HG03139 (cell line): ENCODE measurements at regions not wholly inside any gene's neighbourhood (a gene's known extent, or its start where the extent isn't known, plus 50 kb on each side); places are given as distances from the start of the nearest gene placed in this dataset.
A peak's percentile ranks its signal among the peaks of the same experiment; 100 is the strongest.
"Not testable (repeated sequence)": the region's sequence is repeated elsewhere in the genome, so short reads cannot be mapped to it uniquely, and the experiment has no call there.

Experiments
- ATAC-seq: cut with Tn5 transposase; IDR thresholded peaks from one replicate; pipeline ENCODE4 v1.9.1; 2021; ENCODE audit not compliant: unreplicated experiment

DNA sequence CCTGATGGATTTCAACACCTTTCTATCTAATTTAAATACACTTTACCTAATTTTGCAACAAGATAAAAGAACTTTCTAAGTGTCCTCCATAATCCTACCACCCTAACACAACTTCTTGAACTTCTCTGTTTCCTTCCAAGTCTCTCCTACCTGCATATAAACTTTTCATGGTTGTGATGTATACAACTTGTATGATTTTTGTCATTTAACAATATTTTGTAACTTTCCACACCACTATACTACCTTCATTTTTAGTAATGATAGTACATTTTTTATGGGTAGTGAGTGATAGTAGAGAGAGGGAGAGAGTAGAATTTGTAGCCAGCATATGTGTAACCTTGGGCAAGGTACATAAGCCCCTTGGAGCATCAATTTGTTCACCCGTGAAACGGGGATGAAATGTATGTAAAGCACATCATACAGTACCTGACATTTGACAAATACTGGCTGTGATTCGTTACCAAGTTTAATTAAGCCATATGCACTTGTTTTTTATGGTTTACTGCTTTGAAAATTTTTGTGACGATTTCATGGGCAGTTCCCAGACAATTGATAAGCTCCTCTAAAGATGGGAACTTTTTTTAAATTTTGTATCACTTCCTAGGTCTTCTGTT is 177.8 kb upstream of the SLC38A2 start:
- ATAC-seq, result no peak

DNA sequence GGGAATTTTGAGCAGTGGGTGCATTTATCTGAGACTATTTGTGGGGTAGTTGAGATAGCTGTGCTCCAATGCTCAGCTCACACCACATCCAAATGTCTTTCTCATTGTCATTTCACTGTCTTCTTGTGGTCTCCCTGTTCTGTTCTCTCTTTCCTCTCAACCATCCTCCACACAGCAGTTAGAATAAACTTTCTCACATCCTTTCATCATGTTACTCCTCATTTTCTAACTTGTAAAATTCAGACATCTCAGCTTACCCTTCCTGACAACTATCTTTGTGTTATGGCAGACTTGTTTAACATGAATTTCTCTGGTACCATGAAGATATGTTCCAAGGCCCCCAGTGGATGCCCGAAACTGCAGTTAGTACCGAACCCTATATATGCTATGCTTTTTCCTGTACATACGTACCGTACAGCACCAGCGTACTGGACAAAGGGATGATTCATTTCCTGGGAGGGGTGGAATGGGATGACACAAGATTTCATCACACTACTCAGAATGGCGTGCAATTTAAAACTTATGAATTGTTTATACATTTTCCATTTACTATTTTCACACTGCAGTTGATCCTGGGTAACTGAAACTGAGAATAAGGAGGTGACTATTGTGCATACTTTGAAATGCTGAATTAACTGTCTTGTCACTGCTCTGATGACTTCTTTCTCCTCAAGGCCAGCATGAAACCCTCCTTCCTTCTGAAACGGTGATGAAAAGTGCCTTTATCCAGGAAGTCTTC is 177.1 kb upstream of the SLC38A2 start:
- ATAC-seq, result no peak

DNA sequence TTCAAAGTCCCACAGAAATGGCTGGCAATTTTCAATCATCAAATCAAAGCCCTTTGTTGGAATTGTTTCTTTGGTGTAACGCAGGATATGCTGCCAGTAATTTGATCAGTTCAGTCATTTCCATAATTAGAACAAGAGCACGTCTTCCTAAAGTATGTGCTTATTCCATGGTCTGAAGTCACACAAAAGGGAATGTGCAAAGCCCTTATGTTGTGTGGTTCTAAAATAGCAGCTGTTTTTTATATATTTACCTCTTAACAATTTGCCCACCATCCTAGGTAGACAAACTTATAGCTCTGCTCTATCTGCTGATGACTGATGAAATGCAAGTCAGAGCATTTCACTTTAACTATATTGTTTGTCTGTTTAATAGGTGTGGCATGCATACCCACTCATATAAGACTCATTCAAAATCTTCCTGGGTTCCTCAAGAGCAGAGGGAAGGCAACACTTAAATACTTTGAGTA is 176.1 kb upstream of the SLC38A2 start:
- ATAC-seq, result no peak

DNA sequence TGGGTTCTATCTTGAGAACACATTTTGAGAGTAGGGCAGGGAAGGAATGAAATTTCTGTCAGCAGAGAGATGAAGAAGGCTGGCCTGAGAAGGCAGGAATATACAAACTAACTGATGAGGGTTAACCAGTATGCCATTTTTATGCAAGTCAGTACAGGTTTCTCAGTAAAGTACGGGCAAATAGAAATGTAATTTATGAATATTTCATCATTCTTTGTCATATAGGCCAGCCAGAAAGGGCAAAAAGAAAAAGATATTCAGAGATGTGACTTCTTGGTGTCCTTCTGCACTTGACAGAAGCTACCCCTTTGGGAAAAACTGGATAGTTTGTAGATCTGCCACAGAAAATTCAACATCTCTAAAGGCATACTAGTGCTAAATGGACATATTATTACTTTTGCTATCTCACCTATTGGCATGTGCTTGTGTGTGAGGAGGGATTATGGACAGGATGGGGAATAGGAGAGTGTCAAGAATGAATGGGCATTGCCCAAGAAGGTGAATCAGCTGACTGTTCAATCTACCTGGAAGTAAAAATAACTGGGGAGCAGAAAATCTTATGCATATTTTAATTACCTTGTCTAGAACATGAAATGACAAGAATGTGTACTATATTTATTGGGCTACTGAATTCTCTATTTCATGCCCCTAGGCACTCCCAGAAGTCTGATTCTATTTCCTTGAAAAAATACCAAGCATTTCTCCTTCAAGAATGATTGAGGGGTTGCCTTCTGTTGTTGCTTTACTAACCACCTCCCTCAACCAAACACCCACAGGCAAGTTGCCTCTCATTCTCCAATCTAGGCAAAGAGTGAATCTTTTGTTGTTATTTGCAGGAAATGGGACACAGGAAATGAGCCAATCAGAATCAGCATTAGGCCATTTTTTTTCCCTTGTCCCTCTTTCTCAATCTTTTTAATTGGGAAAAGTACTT is 175.1 kb upstream of the SLC38A2 start:
- ATAC-seq, result no peak

DNA sequence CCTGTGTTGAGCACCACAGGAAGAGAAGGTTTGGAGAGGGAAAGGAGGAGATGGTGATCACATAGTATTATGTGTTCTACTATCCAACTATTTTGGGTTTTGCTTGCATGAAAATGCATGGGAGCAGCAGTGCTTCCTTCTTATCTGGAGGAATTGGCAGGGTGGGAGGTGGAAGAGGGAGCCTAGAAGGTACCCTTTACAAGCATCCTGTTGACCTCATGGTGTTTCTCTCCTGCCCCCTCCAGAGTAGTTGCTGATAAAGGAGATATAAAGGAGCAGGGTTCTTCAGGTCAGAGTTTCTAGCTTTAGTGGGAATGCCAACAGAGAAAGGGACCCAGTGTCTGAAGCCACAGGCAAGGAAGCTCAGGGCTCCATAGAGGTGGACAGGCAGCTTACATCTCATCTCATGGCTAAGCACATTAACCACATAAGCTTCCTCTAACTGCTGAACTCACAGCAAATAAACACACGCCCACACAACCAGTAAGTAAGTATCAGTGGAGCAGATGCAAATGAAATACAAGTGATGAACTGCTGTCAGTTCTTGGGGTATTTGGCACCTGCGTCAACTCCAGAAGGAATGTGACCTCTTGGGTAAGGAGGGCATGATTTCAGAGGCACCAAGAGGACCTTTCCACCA is 174.2 kb upstream of the SLC38A2 start:
- peak; percentile 83 for ATAC-seq

DNA sequence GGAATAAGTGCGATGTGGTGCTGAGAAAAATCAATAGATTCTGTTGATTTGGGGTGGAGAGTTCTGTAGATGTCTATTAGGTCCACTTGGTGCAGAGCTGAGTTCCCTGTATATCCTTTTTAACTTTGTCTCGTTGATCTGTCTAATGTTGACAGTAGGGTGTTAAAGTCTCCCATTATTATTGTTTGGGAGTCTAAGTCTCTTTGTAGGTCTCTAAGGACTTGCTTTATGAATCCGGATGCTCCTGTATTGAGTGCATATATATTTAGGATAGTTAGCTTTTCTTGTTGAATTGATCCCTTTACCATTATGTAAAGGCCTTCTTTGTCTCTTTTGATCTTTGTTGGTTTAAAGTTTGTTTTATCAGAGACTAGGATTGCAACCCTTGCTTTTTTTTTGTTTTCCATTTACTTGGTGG is 170.8 kb upstream of the SLC38A2 start:
- ATAC-seq, result not testable (repeated sequence)

DNA sequence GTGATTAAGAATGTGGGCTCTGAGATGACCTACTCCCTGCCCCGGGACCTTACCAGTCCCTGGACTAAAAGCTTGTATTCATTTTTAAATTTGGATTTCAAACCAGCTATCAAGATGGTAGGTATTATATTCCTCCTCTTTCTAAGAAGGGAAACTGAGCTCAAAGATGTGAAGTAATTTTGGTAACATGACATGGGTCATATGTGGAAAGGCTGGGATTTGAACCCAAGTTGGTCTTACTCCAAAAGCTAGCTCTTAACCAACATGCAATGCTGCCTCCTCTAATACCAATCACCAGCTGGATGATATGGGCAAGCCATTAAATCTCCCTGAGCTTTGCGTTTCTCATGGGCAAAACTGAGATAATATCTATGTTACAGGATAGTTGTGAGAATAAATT is 166.4 kb upstream of the SLC38A2 start:
- ATAC-seq, result no peak

DNA sequence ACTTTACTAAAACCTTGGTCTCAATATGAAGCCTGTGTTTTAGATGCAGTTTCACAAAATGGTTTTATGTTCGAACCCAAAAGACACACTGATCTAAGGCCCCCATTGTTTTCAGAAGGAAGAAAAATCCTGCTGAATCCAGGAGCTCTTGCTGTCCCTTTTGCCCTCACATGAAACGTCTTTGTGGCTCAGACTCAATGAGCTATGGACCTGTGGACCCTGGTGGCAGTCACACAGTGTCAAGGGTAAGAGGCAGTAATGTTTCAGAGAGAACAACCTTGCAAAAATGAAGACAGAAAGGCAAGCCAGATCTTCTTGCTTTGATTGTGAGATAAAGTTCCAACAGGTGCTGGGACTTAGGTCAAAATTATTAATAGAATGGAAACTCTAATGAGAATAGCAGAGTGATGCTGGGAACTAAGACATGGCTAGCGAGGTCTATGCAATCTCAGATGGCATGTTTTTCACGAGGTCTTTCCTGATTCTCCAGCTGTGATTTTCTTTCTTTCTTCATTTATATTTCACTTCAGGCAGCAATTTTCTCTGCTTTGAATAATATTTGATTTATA is 164.9 kb upstream of the SLC38A2 start:
- ATAC-seq, result no peak

DNA sequence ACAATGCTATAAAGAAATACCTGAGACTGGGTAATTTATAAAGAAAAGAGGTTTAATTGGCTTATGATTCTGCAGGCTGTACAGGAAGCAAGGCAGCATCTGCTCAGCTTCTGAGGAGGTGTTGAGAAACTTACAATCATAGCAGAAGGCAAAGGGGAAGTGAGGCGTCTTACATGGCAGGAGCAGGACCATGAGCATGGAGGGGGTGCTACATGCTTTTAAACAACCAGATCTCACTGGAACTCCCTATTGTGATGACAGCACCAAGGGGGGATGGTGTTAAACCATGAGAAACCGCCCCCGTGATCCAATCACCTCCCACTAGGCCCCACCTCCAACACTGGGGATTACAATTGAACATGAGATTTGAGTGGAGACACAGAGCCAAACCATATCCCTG is 163.7 kb upstream of the SLC38A2 start:
- peak; percentile 63 for ATAC-seq

DNA sequence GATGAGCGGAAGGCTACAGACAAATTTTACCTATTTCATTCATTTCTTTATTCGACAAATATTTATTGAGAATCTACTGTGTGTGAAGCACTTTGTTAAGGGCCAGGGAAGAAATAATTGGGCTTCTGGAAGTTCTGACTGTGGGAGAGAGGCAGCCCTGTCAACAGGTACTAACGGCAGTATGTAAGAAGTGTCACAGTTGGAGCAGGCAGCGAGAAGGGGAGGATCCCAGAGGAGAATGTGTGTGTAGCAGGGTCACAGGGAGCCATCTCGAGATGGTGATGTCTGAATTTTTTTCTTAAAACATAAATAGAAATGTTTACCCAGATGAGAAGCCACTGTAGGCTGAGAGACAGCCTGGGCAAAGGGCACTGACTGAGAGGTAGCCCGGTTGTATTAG is 163.3 kb upstream of the SLC38A2 start:
- no peak for ATAC-seq

DNA sequence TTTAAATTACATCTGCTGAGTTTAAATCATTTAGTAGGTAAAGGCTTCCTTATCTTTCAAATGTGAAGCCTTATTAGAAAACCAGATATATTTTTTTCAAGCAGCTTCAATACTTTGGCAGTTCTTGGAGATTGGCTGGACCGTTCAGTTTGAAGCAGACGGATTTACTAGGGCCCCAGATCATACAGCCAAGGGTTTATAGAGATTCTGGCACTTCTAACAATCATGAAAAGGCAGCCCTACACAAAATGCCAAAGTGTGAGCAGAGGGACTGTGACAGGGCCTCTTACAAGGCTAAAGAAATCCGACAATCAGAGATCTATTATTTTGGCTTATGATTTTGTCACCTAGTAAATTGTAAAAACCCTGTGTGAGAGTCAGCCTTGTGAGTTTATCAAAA is 162.8 kb upstream of the SLC38A2 start:
- no peak for ATAC-seq

DNA sequence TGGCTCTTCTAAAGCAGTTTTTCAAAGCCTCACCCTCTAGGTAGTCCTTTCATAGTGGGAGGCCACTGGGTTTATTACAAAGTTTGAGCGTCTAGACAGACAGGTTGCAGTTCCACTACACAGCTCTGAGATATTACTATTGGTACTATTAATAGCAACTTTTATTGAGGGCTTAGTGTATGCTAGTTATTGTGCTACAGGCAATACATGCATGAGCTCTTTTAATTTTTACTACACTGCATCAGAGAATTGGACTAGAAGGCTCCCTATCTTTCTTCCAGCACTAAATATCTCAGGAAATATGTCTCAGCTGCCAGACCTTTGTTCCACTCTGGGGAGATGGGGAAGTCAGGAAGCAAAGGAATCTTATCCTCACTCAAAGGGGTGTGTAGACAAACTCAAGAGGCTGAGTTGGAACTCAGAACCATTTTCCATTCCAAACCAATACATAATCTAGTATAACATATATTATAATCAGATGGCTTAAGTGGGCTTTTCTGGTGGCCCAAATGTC is 161.8 kb upstream of the SLC38A2 start:
- ATAC-seq, result no peak

DNA sequence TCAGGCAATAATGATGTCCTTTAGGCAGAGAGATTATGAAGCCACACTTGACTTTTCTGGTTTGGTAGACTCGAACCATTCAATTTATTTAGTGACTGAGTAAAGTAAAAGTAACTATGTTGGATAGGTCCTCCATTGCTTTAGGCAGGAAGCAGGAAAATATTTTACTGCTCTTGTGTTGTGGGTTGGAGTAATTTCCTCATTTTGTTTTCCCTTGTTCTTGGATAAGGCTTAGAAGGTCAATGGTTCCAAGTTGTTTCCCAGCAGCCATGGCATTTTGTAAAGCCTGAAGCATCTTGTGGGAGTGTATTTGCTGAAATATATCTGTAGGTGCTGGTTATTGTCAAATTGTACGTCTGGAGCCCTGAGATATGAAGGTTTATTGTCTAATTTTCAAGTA is 161.2 kb upstream of the SLC38A2 start:
- no peak for ATAC-seq

DNA sequence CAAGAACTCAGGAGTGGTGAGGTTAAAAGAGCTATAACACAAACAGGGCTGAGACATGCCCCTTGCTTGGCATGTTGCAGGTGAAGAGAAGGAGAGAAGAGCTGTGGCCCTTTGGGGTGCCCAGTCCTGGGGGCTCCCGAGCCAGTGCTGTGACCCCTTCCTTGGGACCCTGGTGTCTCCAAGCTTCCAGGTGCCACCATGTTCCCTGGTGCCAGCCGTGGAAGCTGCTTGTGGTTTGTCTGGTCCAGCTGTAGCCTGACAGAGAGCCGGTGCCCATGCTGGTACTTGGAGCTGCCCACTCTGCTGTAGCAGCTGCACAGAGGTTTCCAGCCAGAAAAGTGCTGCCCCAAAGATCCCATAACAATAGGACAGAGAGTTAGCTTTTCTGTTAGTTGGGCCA is 159.2 kb upstream of the SLC38A2 start:
- ATAC-seq, result no peak

DNA sequence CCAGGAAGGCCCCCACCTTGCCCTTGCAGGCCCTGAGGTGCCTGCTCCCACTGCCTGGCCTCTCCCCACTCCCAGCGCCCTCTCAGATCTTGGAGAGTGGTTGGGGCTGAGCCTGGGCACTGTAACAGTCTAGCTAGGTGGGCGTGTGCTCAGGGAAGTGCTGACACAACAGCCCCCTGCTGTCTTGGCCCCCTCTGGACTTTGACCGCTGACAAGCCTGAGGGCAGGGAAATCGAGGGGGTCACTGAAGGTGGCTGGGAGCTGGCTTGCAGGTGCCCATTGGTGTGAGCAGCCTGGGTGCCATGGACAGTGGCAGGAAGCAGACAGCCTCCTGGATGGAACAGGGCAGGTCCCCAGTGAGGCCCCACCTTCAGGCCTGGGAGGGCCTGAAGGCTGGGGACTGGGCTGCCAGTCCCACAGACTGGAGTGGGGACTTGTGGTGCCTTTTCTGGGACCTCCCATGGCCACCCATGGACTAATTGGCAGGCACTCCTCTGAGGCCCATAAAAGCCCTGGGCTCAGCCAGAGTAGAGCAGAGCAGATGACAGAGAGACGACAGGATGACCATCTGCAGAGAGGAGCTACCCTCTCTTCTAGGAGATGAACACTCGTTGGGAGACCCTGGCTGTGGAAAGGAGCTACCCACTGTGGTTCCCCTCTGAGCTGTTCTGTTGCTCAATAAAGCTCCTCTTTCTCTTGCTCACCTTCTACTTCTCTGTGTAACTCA is 158.6 kb upstream of the SLC38A2 start:
- no peak for ATAC-seq

DNA sequence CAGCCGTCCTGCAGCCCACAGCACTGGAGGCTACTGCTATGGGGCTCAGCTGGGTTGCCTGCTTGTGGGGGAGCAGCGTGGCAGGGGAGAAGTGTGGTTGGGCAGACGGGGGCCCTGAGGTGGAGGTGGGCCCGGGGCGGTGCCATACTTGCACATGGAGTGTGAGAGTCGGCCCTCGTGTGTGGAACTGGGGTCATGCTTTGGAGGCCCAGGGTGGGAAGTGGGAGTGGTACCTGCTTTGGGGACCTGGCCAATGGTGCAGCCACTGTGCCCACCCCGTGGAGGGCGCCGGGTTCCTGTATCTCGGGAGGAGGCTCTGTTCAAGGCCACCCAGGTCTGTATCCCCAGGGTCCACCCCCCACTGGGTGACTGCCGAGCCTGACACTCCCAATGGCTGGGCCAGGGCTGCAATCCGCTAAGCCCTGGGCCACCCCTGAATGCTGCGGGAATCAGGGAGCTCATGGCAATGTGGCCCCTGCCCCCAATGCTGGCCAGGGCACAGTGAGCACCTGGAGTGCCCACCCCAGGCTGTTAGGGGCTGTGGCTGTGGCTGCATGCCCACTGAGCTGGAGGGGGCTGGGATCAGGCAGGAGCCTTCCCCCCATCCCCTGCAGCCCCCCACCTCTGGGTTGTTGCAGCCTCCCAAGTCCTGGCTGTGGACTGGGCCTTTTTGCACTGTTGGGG is 157.9 kb upstream of the SLC38A2 start:
- no peak for ATAC-seq

DNA sequence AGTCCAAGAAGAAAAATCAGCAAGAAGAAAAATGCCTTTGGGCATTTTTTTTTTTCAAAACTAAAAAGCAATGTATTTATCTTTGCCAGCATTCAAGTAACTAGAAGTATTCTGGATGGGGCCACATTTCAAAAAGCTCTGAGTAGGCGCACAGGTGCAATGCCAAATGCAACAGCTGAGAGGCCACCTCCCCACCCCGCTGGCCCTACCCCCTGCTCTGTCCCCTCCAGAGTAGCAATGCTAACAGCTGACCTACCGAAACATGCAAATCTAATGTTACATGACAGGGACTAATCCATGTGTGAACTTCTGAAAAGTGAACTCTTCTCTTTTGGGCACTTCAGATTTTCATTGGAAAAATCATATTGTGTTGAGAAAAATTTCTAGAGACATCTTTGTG is 153.7 kb upstream of the SLC38A2 start:
- no peak for ATAC-seq

DNA sequence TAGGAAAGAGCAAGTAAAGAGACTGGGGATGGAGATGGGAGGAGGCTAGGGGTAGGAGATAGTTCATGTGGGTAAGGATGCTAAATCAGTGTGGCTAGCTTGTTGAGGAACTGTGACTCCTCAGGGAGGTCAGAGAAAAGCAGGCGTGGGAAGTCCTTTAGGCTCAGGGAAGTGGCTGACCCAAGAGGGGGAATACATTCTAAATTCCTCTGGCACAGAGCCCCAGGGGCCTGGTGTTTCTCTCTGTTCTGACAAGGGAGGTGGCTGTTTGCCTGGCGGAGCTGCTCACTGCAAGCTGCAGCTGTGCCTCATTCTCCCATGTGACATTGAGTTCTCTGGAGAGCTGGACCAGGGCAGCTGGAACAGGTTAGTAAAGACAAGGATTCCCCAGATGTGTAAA is 152.2 kb upstream of the SLC38A2 start:
- ATAC-seq, result no peak
